TTC549 (cell line): ENCODE measurements at regions not wholly inside any gene's neighbourhood (a gene's known extent, or its start where the extent isn't known, plus 50 kb on each side); places are given as distances from the start of the nearest gene placed in this dataset.
"Not testable (repeated sequence)": the region's sequence is repeated elsewhere in the genome, so short reads cannot be mapped to it uniquely, and the experiment has no call there.

Experiments
- FAIRE-seq: peaks from 2 replicates; lab custom pipeline; 2012; peaks lifted over from hg19 to GRCh38; lab: Jason Lieb, UNC

DNA sequence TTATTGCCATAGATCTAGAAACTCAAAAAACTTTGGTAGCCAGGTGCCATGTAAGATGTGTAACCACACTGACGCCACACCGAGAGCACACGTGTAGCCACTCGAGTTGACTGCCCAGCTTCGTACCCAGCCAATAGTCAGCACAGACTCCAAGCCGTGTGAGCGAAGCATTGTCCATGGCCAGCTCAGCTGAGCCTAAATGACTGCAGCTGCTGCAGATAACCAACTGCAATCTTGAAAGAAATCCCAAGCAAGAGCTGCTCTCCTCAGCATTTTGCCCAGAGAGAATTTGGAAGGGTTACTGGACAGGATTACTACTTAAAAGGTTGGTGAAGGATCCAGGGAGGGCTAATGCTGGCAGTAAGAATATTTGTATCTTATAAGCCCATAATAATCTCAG is 193.0 kb upstream of the THRB start:
- FAIRE-seq: no peak

DNA sequence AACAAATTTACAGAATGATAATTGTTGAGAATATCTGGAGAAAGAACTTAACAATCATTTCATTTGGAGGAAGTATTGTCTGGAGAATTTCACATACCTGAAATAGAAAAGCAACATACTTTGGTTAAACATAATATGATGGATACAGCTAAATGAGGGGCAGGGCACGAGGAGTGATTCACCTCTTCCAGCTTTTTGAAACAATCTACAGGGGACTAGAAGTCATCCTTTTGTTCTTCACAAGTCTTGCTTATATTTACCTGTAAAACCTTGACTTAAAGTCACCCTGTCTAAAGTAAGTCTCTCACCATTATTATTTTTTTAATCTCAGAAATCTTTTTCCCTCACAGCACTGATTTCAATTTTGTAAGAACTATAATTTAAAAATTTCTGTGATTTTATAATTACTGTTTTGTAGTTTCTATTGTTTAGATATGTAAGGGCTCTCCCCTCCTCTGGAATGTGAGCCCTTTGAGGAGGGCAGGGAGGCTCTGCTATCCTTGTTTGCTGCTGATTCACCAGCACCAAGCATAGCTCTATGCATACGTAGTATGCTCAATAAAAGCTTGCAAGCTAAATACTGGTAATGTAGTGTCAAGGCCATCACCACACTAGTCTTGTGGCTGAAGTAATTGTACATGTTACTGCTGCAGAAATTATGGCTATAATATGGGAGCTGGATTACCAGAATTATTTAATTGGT is 193.9 kb upstream of the THRB start:
- no peak for FAIRE-seq

DNA sequence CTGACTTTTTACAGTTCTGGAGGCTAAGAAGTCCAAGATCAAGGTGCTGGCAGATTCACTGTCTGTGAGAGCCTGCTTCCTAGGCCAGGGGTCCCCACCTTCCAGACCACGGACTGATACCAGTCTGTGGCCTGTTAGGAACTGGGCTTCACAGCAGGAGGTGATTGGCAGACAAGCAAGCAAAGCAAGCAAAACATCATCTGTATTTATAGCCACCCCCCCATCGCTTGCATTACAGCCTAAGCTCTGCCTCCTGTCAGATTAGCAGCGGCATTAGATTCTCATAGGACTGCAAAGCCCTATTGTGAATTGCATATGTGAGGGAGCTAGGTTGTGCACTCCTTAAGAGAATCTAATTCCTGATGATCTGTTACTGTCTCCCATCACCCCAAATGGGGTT is 194.7 kb upstream of the THRB start:
- FAIRE-seq: no peak

DNA sequence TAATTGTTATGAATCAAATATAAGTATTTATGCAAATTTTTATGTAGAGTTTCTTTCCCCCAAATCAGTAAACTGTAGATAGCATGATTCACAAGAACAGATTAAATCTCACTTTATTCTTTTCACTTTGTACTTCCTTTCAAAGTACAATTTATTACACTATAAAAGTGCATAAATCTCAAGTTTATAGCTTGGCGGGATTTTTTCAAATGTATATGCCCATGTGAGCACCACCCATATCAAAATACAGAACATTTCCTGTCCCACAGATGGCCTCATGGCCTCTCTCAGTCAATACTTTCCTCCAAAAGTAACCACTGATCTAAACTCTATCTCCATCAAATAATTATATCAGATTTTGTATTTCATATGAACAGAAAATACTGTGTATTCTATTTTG is 196.1 kb upstream of the THRB start:
- FAIRE-seq: no peak

DNA sequence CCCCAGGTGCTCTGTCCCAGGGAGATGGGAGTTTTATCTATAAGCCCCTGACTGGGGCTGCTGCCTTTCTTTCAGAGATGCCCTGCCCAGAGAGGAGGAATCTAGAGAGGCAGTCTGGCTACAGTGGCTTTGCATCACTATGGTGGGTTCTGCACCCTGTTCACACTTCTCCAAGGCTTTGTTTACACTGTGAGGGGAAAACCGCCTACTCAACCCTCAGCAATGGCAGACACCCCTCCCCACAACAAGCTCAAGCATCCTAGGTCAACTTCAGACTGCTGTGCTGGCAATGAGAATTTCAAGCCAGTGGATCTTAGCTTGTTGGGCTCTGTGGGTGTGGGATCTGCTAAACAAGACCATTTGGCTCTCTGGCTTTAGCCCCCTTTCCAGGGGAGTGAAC is 204.4 kb upstream of the THRB start:
- not testable (repeated sequence) for FAIRE-seq

DNA sequence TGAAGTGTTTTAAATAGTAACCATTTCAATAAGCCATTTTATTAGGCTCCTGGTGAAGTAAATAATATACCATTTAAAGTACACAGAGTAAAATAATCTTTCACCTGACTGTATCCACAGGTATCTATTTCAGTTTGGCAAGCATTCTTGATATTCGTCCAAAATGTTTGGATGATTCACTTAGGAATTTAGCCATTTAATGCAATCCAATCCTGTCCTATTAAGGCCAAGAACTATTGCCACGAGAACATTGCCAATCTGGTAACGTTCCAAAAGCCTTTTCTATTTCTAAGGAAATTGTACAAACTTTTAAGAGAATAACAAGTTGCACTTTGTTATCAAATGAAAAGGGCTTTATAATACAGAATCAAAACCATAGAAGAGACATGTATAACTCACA is 209.8 kb upstream of the THRB start:
- FAIRE-seq: no peak

DNA sequence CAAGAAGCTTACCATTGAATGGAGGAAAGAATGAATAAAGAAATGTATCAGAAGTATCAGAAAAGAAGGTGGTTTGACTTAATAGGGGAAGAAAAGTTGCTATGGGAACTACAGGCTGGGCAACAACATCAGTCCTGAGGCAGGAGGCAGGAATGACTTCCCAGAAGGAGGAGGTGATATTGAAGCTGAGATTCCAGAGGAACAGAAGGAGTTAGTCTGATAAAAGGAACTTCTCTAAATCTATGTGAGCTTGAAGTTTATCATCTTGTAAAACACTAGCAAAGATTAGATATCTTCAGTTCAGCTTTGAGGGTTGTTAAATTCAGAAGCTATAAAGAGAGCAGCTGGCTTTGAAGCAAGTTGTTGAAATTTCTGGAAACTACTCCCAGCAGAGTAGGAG is 213.3 kb upstream of the THRB start:
- no peak for FAIRE-seq

DNA sequence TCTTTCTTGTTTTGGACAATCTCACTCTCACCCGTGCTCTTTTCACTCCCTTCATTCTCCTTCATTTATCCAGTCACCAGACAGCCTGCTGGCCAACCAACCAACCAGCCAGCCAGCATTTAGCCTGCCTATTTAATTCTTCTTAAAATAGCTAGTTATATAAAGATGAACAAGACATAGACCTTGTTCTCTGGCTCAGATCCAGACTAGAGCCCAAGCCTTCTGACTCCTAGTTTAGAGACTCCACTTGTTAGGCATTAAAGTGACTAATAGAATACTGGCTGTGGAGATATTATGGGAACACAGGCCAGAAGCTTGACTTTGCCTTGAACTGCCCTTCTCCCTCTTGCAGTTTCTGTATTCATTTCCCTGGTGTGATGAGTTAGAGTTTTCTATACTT is 215.3 kb upstream of the THRB start:
- FAIRE-seq: no peak

DNA sequence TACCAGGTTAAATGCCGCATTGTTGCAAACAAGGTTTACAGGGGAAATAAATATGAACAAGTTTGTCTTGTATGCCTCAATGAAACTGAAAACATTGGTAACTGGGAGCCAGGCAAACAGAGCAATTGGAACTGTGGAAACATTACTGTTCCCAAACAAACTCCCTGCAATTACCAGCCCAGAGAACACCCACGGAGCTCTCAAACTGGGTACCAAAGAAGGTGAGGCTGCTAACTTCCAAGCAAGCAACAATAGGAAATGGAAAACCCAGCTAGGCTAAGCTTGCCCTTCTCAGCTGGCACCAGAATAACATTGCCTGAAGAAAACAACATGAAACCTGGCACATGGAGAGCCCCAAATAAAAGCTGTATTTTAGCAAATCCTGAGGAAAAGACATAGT is 218.9 kb upstream of the THRB start:
- no peak for FAIRE-seq

DNA sequence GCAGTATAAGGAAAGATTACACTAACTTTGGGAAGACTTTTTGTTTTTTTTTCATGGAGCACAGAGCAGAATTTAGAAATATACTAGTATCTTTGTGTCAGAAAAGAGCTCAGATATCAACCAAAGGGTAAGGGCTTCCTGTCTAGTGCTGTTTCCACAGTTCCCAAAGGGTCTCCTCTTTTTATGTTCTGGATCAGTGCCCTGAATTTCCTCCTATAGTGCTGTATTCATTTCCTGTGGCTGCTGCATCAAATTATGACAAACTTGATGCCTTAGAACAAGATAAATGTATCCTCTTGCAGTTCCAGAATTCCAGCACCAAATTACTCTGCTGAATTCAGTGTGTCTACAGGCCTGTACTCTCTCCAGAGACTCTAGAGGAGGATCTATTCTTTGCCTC is 219.8 kb upstream of the THRB start:
- no peak for FAIRE-seq

DNA sequence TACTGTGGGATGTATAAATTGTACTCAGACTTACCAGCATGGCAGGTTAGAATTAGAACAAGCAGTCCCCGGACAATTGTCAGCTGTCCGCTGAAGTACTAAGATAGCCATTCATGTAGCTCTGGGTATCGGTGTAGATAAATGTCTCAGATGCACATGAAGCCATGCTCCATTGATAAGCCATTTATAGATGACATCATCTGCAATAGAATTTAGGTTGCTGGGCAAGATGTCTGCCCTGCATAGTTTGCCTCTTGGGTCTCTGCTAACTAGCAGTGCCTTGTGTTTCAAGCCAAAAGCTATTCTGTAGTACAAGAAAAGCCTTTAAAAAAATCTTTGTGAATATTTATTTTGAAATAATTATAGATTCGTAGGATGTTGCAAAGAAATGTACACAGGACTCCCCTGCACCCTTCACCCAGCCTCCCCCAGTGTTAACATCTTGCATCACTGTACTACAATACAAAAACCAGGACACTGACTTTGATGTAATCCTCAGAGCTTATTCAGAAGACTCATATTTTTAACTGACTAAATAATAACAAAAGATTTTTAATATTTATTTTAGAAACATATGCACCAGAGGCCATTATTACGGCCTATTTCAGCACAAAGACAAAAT is 220.6 kb upstream of the THRB start:
- FAIRE-seq: no peak

DNA sequence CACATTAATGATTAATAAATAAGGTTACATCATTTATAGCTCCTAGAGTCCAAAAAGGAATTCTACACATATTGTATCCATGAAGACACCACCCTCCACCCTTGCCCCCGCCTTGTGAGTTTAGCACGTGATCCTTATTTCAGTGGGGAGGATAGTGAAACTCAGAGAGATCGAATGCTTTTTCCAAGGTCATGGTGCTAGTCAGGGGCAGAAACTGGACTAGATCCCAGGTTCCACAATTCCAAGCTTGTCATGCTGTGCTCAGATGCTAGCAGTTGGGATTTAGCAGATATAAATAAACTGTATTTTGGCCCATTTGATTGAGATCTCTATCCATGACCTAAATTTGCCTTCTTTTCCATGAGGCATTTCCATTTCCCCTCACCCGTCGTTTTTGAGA is 227.4 kb upstream of the THRB start:
- no peak for FAIRE-seq

DNA sequence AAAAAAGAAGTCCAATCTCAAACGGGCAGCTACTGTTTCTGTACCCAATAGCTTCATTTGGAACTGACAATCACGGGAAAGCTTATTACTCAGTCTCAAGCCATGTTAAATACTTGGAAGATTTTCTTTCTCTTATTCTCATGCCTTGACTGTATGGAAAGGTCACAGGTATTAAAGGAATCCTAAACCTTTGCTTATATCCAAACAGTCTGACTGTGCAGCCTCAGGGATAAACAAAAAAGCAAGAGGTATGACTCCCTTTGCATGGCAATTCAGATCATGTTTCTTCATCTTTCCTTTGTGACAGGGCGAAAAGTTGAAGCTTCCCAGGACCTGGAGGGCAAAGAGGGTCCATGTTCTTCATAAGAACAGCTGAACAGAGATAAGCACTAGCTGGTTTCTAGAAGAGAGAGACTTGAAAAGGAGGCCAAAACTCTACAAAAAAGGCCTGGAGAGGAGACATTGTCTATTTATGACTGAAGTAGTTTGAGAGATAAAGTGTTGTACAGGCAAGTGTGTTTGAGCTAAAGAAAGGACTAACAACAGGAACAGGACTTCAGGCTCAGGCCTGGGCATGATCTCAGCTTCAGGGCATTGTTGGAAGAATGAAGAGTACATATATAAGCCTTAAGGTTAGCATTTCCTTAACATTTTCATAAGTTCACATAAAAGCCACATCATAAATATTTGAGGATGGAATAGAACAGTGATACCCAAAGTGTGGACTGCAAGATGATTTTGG is 231.0 kb upstream of the THRB start:
- FAIRE-seq: no peak

DNA sequence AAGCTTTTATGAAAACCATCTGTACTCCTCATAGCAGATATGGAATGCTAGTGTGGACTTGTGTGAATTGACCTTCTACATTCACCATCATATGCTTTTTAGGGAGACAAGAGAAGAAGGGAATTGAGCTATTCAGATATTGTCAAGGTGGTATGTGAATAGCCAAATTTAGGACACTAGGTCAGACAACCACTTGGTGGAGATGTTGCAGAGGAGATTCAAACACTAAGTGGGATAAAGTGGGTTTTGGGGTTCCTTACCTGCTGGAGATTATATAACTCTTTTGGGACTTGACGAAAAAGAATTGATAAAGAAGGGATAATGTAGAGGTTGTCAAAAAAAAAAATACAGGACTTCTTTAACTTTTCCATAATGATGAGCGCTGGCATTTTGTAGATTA is 231.8 kb upstream of the THRB start:
- no peak for FAIRE-seq

DNA sequence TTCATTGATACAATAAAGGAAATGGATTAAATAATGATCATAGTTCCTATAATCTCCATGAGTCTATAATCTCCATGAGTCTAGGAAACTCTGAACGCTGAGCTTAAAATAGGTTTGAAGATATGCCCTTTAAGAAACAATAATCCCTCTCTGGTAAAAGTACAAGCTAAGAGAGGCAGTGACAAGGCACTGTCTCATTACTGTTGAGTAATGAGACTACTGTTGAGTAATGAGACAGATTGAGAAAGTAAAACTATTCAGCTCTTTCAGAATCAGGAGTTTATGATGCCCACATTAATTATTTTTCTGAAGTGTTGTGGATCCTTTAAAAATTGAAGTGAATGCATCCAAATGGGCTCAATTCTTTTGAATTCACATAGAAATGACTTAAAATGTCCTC is 235.5 kb upstream of the THRB start:
- FAIRE-seq: no peak

DNA sequence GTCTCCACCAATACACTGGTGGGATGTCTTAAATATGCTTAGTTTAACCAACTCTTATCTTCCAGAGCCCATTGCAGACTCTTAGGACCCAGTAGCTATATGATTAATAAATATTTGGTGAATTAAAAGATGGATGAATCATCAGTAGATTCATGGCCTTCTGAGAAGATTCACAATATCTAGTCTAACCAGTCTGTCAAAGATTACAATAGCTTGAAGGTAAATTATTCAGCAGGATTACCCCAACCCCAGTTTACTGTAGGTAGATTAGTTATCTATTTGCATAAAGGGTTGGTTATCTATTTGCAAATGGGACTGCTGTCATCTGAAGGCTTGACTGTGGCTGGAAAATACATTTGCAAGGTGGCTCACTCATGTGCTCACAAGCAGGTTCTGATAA is 239.4 kb upstream of the THRB start:
- FAIRE-seq: no peak

DNA sequence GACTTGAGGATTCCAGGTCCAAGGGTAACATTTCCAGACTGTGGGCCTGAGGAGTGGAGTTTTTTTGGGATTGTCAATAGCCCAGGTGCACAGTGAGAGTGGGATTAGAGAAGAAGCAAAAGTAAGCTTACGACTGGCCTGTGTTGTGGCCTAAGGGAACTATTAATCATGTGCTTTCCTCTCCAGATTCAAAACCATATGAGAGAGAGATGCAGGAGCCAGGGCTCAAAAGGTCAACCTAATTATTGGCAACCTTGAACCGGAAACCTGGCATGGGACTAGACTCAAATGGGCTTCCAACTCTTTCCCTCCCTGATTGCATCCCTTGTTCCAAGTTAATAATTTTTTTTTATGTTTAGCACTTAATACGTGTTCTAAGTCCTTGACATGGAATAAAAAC is 242.1 kb upstream of the THRB start:
- no peak for FAIRE-seq

DNA sequence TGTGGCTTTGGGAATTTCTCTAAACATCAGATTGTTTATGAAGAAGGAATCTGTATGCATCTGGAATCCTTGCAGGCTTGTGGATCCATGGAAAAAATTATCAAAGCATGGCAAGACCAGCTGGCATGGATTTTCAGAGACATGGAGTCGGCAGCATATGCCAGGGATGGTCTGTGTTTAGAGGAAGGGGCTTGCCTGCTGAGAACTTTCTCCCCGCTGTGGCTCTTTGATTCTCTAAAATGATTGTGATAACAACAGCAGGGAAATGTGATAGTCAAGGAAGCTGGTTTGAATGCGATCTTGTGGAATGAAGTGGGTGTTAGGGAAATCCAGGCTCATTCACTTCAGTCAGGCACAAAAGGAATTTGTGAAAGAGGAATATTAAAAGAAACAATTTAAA is 245.7 kb upstream of the THRB start:
- FAIRE-seq: no peak

DNA sequence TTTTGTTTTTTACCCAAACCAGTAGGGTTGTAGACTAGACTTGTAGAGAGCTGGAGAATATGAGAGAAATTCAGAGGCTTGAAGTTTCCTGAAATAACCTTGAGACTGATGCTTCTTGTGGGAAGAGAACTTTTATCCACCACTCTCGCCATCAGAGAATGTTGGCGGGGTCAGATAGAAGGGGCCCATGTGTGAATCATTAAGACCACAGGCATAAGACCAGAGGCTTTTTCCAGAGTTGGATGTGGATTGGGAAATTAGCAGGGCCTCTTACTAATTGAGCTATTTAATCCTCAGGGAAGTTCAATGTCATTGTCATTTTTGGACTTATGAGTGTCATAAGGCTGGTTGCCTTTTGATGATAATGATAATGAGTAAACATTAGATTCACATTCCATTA is 246.9 kb upstream of the THRB start:
- FAIRE-seq: no peak

DNA sequence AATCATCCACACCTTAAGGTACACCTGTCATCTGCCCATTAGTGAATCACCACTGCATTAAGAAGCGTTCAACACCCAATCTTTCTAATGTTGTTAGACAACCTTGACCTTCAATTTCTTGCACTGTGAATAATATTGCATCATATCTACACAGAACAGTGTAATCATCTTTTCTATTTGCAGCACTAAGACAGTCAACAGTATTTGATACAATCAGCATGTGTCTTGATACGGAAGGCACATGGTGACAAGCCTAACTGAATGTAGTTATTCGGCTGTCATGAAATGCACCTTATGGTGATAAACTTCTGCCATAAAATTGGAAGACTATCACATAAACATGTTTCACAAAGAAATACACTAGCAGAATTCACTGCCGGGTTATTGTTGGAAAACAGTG is 253.9 kb upstream of the THRB start:
- no peak for FAIRE-seq

DNA sequence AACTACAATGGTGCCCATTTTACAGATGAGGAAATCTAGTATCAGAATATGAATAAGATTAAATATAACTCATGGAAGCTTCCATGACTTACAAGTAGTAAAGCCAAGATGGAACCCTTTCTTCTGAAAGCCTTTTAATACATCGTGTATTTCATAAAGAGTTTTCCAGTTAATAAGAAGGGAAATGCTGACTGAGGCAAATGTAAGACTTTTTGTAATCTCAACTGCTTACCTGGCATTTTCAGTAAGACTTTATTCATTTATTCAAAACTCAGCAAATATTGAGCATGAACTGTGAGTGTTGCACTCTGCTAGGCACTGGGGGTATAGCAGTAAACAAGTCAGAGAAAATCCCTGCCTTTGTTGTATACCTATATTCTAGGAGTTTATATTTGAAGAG is 256.4 kb upstream of the THRB start:
- FAIRE-seq: no peak

DNA sequence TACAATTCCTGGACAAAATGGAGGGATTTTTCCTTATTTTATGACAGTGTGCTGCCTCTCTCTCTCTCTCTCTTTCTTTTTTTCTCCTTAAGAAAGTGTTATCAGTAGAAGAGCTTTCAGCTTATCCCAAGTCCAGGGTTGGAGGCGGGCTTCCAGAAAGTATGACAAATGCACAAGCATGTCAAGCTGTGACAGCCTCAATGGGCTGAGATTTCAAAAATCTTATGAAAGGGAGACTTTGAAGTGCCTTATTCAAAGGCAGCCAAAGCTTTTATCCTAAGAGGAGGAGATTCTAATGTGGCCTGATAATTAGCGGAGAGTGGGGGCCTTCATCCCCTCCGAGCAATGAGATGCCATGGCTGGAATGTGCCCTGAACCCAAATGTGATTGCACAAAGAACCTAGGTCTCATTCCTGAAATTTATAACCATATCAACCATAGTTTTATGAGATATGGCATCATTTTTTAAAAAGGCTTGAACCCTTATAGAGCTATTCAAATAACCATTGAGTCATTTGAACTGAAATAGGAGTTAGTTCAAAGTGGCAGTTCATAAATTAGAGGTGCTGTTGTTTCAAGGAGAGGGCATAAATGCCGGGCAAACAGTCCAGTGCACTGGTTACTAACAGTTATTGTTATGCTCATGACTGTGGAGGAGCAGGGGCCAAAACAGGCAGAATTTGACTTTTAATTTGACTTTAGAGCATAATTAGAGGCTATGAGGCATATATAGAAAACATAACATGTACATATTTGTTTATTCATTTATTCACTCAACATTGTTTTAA is 261.6 kb upstream of the THRB start:
- FAIRE-seq: no peak

DNA sequence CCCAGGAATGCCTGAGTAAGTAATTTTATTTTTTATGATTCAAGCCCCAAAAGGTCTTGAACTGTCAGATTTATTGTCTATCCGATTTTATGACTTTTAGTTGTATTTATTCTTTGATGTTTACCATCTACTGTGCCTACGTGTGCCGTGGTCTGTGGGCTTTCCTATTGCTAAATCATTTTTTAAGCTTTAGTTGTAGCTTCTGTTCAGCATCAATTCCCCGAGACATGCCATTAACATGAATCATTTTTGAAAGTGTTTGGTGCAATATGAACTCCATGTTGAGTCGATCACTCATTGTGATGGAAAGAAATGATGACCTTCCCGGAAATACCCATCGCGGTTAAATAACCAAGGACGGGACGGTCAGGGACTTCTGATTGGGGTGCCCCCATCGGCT is 268.7 kb upstream of the THRB start:
- no peak for FAIRE-seq
